ENCODE measurements at regions not wholly inside any gene's neighbourhood (a gene's known extent, or its start where the extent isn't known, plus 50 kb on each side); places are given as distances from the start of the nearest gene placed in this dataset.
"Not testable (repeated sequence)": the region's sequence is repeated elsewhere in the genome, so short reads cannot be mapped to it uniquely, and the experiment has no call there.

- DNase-seq = not testable (repeated sequence)
These were observed 287.0 kb downstream of the BCL2L11 start for GRCh38 chr2:111407632-111408194.

DNA sequence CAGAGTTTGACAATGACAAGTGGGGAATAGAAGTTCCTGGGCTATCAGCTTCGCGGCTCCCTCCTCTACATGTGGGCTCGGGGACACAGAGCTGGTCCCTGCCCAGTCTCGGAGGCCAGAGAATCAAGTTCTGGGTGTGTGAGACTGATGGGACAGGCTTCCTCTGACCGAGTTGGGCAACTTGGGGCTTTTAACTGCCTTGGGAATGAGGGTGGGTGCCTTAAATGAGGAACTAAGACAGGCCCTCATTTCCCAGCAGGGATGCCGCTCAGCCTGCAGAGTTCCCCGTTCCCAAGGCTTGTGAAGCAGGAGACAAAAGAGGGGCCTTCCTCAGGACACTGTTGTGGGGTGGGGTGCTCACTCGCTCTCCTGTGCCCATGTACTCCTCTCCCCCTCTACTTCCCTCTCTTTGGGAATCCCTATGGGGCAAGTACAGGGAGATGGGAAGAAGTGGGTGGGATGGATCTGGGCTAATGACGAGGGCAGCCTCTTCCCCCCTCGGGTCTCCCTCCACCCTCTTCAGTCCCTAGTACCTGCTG is 290.2 kb downstream of the BCL2L11 start:
- DNase-seq = not testable (repeated sequence)

GRCh38 chr2:111411867-111412681 is 291.4 kb downstream of the BCL2L11 start:
- not testable (repeated sequence) for DNase-seq

GRCh38 chr2:111412841-111413650 is 292.3 kb downstream of the BCL2L11 start:
- not testable (repeated sequence) for DNase-seq

GRCh38 chr2:111413950-111414349 is 293.2 kb downstream of the BCL2L11 start:
- DNase-seq = not testable (repeated sequence)

DNA sequence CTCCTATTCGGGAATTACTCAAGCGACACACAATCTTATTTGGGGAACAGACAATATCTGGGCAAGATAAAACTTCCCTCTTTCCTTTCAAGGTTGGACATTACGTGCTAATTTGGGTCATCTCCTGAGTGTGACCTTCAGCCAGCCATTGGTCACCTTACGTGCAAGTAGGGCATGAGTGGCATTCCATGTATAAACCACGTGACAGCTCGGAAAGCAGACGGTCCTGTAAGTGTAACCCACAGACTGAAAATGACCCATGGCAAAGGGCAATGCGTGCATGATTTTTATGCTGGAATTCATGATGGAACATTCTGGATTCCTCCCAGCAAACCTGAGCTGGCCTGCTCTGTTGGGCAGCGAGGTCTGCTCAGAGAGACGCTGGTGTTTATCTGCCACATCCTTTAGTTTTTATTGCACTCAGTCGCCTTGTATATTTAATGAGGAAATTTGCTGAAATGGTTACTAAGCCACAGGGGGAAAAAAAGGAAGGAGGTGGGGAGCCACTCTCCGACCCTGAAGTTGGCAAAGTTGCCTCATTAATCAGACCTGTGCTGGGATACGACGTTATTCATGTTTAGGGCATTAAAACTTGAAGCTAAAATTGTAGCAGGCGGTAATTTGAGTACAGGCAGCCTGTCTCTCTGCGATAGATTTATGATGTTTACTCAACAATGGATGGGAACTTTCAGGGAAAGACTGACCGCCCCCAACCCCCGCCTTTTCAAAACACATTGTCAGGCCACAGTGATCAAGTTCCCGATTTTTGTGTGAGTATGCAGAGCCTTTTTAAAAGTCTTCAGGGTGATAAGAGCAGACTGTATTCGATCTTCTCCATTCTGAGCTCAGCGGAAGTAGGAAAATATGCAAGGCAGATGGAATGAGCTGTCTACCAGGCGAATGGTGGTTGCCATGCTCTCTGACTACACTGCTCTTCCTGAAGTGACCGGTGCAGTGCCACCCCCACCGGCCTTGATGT is 295.3 kb downstream of the BCL2L11 start:
- peak; percentile 41 for DNase-seq

DNA sequence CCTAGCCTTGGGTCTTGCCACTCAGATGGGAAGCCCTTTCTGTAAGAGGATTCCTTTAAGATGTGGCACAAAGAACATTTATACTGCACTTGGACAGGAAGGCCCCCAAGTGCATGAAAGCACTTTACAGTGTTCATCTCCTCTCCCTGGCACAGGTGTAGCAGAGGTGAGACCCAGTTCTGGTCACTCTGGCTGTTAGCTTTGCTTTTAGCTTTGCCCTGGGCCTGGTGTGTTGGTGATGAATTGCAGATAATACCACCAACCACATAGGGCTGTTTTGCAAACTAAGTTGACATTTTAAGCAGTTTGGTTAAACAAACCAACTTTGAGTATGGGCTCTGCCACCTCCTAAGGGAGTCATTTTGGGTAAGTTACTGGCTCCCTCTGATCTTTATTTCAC is 296.3 kb downstream of the BCL2L11 start:
- DNase-seq = not testable (repeated sequence)

- DNase-seq = not testable (repeated sequence)
These were observed 297.6 kb downstream of the BCL2L11 start for GRCh38 chr2:111418091-111418875.

- DNase-seq = not testable (repeated sequence)
These were observed 299.4 kb downstream of the BCL2L11 start for GRCh38 chr2:111420074-111420473.

DNA sequence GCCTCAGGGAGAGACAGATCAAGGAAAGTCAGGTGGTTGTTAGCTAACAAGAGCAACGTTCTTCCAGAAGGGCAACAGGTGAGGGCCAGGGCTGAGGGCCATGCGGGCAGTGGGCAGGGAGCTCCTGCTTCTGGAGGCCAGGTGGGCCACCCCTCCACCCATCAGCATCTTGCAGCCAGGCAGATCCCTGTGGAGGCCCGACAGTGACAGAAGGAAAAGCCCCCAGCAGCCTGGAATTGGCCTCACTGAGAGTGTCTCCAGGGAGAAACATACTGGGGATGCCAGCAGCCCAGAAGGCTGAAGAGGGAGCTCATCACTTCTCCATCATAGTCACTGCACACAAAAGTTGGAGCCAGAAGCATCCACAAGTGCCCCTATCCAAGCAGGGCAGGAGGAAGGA is 300.1 kb downstream of the BCL2L11 start:
- DNase-seq = not testable (repeated sequence)

GRCh38 chr2:111421949-111422348 is 301.2 kb downstream of the BCL2L11 start:
- not testable (repeated sequence) for DNase-seq

DNA sequence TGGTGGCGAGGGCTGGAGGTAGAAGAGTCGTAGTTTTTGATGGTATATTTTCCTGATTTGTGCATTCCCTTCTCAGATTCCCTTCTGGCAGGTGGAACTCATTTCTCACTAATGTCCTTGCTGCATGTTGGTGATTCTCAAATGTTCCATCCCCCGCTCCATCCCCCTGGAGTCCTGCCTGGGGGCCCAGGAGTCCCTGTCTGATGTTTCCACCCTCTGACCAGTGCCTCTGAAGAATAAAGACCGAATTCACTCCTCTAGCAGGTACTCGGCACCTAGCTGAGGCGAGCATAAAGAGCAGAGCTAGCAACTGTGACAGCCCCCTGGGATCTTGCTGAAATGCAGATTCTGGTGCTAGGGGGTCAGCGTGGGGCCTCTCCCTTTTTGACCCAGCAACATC is 301.8 kb downstream of the BCL2L11 start:
- DNase-seq = not testable (repeated sequence)

DNA sequence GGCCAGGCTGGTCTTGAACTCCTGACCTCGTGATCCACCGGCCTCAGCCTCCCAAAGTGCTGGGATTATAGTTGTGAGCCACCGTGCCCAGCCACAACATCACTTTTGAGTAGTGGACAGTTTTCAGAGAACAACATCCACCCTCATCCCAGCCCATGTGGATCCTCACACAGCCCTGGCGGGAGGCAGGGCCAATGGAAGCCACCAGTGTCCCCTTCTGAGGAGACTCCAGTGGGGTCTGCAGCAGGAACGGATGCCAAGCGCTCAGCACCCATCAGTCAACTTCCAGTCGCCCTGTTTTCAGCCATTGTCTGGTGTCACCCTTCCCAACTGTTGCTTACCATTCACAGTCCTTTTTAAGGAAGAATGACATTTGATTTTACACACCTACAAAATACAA is 302.5 kb downstream of the BCL2L11 start:
- DNase-seq = not testable (repeated sequence)

DNA sequence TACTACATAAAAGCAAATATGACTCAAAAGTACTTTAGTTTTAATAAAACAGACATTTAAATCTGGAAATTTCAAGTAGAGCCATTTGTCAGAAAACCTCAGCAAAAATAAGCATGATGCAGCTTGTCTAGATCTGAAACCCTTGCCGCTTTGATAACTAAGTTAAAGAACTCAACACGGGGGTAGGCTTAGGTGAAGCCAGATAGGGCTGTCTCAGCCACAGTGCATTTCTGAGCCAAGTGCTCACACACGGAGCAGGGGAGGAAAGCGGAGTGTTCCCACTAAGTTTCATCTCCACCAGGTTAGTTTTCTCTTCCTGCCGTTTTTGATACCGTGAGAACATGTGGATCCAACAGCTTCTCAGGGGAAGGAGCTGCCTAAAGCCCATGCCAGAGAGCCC is 303.5 kb downstream of the BCL2L11 start:
- not testable (repeated sequence) for DNase-seq

DNA sequence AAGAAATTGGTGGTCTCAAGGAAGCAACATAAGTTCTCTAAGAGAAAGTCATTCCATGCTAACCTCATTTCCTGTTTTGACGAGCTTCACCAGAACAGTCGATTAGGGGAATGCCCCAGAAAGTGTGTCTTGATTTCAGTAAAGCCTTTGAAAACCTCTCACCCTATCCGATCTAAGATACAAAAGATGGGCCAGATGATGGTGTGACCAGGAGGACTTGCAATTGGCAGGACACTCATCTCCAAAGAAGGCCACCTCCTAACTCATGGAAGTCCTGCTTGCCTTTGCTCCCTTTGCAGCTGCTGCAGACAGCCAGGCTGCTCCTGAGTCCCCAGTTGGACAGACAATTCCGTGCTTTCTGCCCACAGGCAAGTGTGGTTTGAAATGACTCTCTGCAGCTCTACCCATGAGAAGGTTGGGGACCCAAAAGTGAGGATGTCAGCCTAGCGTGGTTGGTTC is 304.2 kb downstream of the BCL2L11 start:
- not testable (repeated sequence) for DNase-seq

GRCh38 chr2:111425789-111426201 is 305.1 kb downstream of the BCL2L11 start:
- DNase-seq = not testable (repeated sequence)

DNA sequence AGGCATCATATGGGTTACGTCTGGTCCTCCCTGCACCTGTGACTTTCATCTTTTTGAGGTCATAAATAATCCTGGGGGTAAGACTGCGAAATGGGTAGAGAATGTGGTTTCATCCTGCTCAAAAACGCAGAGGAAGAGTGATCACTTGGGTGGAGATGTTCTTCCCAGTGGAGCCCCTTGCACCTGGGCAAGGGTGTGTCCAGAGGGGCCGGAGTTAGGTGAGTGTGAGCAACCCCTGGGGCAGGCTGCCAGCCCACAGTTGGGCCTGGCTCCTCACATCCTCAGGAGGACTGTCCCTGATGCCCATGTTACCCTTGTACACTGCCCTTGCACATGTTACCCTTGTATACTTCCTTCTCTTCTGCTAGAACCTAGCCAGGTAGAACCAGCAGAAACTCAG is 306.6 kb downstream of the BCL2L11 start:
- not testable (repeated sequence) for DNase-seq

GRCh38 chr2:111428915-111429314 is 308.2 kb downstream of the BCL2L11 start:
- DNase-seq = not testable (repeated sequence)

DNA sequence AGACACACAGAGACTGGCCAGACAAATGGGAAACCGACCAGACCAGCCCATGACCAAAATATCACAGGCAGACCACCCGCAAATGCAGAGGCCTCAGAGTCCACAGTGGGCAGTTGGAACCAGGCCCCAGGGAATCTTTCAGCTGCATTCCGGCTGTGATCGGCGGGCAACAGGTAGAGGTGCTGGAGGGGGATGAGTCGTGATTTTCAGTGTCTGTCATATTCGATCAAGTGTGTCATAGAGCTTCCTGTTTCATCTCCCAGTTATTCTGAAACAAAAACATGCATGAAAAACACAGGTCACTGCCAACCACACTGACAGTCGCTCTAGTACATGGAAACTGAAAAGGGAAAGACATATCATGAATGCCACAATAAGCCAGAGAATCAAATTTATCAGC is 308.6 kb downstream of the BCL2L11 start:
- not testable (repeated sequence) for DNase-seq

- DNase-seq = not testable (repeated sequence)
These were observed 310.3 kb downstream of the BCL2L11 start for GRCh38 chr2:111430817-111431661.

All from fibroblast of skin of right biceps (primary cell).